Suppressor macrophage treated with lipopolysaccharide for 1 hour (primary cell): ENCODE measurements at regions not wholly inside any gene's neighbourhood (a gene's known extent, or its start where the extent isn't known, plus 50 kb on each side); places are given as distances from the start of the nearest gene placed in this dataset.
A peak's percentile ranks its signal among the peaks of the same experiment; 100 is the strongest.
"Not testable (repeated sequence)": the region's sequence is repeated elsewhere in the genome, so short reads cannot be mapped to it uniquely, and the experiment has no call there.

Source experiments
- DNase-seq, 3 donors: peaks; one replicate each; pipeline ENCODE4 v3.0.0-alpha.2; 2020 to 2022

GRCh38 chr4:71211748-71212147 lies 127.1 kb upstream of the SLC4A4 start:
- DNase-seq = no peak

GRCh38 chr4:71212216-71212615 lies 126.6 kb upstream of the SLC4A4 start:
- no peak for DNase-seq

GRCh38 chr4:71214578-71214977 lies 124.2 kb upstream of the SLC4A4 start:
- no peak for DNase-seq

GRCh38 chr4:71216316-71216959 lies 122.4 kb upstream of the SLC4A4 start:
- no peak for DNase-seq

GRCh38 chr4:71217688-71218087 lies 121.1 kb upstream of the SLC4A4 start:
- DNase-seq = no peak

- DNase-seq = not testable (repeated sequence)
Observed at GRCh38 chr4:71220848-71221247, 118.0 kb upstream of the SLC4A4 start.

GRCh38 chr4:71221510-71222466 lies 117.0 kb upstream of the SLC4A4 start:
- DNase-seq = no peak

GRCh38 chr4:71222661-71223060 lies 116.2 kb upstream of the SLC4A4 start:
- no peak for DNase-seq

- peak; percentile 43 to 53 (median 45) for DNase-seq
Observed at GRCh38 chr4:71229477-71230270, 109.1 kb upstream of the SLC4A4 start.

- DNase-seq = no peak
Observed at GRCh38 chr4:71230271-71231128, 108.3 kb upstream of the SLC4A4 start.

- DNase-seq = no peak
Observed at GRCh38 chr4:71231129-71232055, 107.4 kb upstream of the SLC4A4 start.

- no peak for DNase-seq
Observed at GRCh38 chr4:71232056-71232430, 106.8 kb upstream of the SLC4A4 start.

GRCh38 chr4:71232846-71233245 lies 106.0 kb upstream of the SLC4A4 start:
- no peak for DNase-seq

- DNase-seq = no peak
Observed at GRCh38 chr4:71235311-71236201, 103.3 kb upstream of the SLC4A4 start.

GRCh38 chr4:71236226-71236625 lies 102.6 kb upstream of the SLC4A4 start:
- no peak for DNase-seq

GRCh38 chr4:71237641-71238040 lies 101.2 kb upstream of the SLC4A4 start:
- no peak for DNase-seq

- DNase-seq = no peak
Observed at GRCh38 chr4:71239365-71239764, 99.5 kb upstream of the SLC4A4 start.

GRCh38 chr4:71240094-71240493 lies 98.7 kb upstream of the SLC4A4 start:
- DNase-seq = no peak

GRCh38 chr4:71241501-71242288 lies 97.1 kb upstream of the SLC4A4 start:
- DNase-seq = no peak
